ENCODE measurements at regions not wholly inside any gene's neighbourhood (a gene's known extent, or its start where the extent isn't known, plus 50 kb on each side); places are given as distances from the start of the nearest gene placed in this dataset.

GRCh38 chr12:76622351-76622750 is 62.8 kb upstream of the OSBPL8 start:
- TF ChIP-seq CTCF (conservative IDR thresholded peaks at IDR 0.05; ENCODE audit: low read depth, low read length) (no peak), EZH2 (IDR thresholded peaks at IDR 0.05; ENCODE audit: low read length, unreplicated experiment) (no peak), EZH2phosphoT487 (IDR thresholded peaks at IDR 0.05; ENCODE audit: borderline replicate concordance, low read length) (no peak)
